ENCODE measurements at regions not wholly inside any gene's neighbourhood (a gene's known extent, or its start where the extent isn't known, plus 50 kb on each side); places are given as distances from the start of the nearest gene placed in this dataset.
"Not testable (repeated sequence)": the region's sequence is repeated elsewhere in the genome, so short reads cannot be mapped to it uniquely, and the experiment has no call there.

DNA sequence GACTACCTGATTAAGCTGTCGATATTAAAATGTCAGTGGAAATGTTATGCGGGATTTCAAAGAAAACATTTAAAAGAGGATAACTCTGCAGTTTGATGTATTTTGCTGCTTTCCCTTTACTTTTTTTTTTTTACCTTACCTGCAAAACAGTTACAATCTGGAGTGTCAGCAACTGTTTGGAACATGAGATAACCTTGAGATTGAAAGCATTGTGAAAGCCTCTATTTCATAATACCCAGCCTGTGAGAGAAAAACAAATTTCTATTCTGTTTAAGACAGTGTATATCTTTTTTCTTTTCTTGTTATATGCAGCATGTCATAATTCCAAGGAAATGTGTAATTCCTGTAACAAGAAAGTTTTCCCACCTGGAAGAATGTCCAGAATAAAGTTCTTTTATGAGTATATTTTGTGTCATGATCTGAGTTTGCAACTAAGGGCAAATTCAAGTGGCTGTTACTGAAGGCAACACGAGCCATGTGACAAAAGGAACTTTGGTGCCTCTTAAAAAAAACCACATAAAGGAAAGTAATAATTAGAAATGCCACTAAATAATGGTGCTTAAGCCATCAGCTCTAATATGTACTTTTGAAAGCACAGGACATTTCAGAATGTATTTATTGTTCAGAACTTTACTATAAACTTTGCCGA is 297.0 kb upstream of the DSEL start:
- DNase-seq: no peak

DNA sequence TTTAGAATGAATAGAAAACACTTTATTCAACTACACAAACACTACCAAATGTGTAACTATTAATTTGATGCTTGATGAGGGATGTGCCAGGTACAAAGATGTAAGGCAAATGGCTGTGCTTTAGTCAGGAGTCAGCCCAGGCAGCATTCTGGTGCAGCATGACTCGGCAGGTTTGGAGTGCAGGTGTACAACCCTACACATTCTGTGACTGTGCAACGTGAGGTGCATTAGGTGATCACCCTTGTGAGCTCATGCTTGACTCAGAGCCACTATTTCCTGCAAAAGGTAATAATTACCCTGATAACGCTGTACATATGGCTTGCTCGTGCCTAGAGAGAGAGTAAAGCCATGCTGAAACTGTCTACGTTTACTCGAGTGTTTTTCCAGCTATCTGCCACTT is 288.7 kb upstream of the DSEL start:
- DNase-seq: no peak

GRCh38 chr18:67794521-67794920 is 278.0 kb upstream of the DSEL start:
- no peak for DNase-seq

- no peak for DNase-seq
Observed at GRCh38 chr18:67790527-67790926, 274.0 kb upstream of the DSEL start.

- no peak for DNase-seq
Observed at GRCh38 chr18:67789165-67789545, 272.6 kb upstream of the DSEL start.

DNA sequence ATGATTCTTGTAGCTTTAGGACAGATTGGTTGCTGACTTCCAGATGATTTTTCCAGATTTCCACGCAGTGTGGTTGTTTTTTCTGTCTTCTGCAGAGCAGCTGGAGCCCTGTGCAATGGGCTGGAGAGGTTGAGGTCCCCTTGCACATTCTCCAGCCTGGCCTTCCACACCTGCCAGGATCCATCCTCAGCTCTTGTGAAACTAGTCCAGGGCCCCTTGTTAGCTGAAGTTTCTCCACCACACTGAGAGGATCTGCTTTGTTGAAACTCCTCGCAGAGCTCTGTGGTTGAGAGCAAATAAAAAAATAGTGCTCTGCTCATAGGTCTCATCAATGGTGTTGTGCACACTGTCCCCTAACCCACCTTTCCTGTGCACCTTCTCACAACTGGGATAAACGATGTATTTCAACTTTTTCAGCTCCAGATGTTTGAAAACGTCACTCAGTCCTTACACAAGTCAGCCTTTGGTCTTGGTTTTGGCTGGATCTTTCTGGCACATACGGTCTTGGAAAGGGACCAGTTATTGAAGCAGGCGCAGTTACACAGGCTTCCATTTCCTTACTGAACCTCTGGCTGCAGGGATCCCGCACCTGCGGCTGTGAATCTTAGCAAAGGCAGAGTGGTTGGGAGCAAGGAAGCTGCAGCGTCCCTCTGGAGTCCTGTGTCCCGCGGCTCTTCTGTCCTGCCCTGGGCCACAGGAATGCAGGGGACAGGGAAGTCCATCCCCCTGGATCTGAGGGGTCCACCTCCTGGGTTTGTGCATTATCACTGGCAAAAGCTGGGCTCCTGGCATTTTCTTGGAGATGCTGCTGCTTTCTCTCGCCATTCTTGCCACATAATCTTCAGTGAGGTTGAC is 272.0 kb upstream of the DSEL start:
- DNase-seq: no peak

DNA sequence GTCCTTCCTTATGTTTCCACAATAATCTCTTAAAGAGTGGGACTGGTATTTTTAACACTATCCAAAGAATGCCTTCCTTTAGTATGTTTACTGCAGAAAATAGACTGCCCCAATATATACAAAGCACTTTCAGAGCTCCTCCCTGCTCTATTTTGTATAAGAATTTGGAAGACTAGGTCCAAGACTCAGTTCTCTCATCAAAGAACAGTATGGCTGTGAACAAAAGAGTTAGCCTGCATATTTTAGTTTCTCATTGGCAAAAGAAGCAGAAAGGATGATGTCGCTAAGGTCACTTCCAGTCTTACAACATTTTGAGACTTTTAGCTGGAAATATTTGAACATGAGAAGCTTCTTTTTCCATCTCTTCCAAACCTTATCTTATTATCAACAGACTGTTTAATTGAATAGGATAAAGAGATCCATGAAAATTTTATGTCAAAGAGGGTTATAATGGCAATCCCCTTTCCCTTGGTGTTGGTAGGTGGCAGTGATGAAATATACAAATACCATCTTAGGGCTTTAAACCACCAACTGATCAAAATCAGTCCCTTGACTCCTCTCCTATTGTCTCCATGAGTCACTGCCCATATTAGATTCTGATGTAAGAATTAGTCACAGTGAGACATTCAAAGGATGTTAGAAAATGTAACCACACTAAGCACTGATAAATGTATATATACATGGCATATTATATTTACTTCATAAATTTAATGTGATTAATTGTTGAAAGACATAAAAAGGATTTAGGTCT is 266.9 kb upstream of the DSEL start:
- DNase-seq: no peak

DNA sequence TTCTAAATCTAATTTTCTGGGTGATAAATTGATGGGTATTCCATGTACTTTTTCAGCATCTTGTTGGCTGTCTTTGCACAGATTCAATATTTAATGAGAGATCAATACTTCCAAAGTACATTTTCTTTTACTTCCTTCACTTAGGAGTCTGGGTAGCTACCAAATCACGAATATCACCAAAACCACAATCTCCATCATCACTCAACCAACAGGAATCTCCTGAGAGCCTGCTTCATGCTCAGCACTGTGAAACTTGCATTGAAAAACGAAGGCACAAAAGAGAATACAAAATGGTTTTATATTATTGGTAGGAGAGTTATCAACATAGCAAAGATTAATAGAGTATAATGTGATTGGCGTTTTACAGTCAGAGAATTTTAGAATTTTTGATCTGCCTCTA is 261.5 kb upstream of the DSEL start:
- no peak for DNase-seq

DNA sequence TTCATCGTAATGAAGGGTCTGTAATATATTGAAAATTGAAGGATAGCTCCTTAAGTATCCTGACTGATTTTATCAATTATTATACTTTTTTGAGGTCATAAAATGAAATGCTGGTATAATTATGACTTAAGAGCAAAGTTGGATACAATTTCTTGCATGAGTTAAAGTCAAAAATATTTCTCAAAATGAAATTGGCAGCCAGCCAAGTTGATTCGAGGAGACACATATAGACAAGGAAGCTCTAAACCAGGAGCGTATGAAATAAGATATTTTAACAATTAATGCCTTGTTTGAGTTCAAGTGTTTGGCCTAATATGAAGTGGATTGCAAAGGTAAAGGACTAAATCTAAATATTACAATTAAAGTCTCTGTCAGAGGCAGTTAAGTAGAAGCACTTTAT is 260.4 kb upstream of the DSEL start:
- DNase-seq: no peak

DNA sequence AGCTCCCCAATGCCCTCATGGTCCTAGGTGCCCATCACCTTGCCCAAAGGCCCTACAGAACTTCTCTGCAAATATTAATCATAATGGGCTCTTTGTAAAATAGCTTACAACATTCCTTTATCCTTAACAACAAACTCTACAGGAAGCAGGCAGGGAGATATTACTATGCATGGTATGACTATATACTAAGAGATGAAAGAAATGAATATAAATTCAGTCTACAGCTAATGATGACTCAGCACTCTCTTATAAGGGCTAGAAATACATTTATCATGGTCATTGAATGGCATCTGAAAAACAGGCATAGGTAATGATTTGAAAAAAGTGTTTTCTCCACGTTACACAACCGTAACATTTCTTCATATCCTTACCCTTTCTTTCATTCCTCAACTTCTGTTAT is 254.8 kb upstream of the DSEL start:
- no peak for DNase-seq

DNA sequence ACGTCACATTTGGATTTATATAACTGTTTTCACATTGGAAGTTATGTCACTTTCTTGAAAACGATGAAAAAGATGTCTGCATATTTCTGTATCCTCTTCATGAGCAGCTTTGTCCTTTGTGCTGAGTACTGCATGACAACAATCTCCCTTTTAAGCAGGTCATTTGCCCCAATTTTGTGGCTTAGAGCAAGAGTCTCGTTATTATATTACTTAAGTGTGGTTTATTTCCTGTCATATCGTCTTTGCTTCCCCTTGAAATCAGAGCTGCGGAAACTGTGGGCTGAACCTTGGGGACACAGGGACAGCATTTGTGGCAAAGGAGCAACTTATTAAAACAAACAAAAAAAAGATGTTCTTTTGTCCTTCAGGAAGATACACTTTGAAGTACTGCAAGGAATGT is 254.0 kb upstream of the DSEL start:
- DNase-seq: no peak

GRCh38 chr18:67766930-67767329 is 250.4 kb upstream of the DSEL start:
- DNase-seq: no peak

DNA sequence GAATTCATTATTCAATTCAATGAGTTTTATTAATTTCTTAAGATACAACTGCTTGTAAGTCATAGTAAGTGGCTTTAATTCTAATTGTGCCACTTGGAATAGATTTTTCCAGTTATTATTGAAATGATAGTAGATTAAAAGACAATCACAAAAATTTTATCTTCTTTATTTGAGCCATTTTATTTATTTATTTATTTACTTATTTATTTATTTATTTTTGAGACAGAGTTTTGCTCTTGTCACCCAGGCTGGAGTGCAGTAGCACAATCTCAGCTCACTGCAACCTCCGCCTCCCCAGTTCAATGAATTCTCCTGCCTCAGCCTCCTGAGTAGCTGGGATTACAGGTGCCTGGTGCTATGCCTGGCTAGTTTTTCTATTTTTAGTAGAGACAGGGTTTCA is 235.7 kb upstream of the DSEL start:
- DNase-seq: not testable (repeated sequence)

DNA sequence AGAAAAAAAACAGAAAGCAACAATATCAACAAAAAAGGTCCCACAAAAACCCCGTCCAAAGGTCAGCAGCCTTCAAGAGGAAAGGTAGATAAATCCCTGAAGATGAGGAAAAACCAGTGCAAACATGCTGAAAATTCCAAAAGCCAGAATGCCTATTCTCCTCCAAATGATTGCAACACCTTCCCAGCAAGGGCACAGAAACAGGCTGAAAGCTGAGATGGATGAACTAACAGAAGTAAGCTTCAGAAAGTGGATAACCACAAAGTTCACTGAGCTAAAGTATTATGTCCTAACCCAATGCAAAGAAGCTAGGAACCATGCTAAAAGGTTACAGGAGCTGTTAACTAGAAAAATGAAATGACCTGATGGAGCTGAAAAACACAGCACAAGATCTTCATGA is 226.4 kb upstream of the DSEL start:
- DNase-seq: no peak

DNA sequence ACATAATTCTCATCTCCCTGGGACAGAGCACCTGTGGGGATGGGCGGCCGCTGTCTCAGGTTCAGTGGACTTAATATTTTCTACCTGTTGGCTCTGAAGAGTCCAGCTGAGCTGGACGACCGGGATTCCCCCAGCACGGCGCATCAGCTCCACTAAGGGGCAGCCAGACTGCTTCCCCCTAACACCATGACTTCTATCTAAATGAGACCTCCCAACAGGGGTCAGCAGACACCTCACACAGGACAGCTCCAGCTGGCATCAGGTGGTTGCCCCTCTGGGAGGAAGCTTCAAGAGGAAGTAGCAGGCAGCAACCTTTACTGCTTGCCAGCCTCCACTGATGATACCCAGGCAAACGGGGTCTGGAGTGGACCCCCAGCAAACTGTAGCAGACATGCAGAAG is 226.0 kb upstream of the DSEL start:
- no peak for DNase-seq

- no peak for DNase-seq
Observed at GRCh38 chr18:67735506-67735905, 219.0 kb upstream of the DSEL start.

GRCh38 chr18:67733088-67733487 is 216.6 kb upstream of the DSEL start:
- no peak for DNase-seq

- DNase-seq: no peak
Observed at GRCh38 chr18:67731851-67732250, 215.3 kb upstream of the DSEL start.

DNA sequence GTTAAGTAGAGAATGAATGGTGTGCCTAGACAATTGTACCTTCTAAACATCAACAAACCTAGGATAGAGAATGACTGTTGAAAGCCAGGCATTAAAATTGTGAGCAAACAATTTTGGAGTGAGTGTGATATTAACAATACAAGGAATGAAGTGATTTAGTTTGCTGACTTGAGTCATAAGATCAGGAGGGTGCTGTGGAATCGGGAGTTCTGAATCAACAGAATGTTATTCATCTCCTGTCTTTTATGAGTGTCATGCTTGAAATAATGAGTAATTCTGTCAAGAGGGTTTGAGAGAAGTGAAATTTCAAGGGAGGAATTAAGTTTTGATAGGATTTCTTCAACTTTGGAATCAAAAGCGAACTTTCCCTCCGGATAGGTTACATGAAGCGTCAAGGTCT is 214.4 kb upstream of the DSEL start:
- no peak for DNase-seq

GRCh38 chr18:67728364-67728763 is 211.8 kb upstream of the DSEL start:
- no peak for DNase-seq

GRCh38 chr18:67726882-67727281 is 210.4 kb upstream of the DSEL start:
- DNase-seq: no peak

DNA sequence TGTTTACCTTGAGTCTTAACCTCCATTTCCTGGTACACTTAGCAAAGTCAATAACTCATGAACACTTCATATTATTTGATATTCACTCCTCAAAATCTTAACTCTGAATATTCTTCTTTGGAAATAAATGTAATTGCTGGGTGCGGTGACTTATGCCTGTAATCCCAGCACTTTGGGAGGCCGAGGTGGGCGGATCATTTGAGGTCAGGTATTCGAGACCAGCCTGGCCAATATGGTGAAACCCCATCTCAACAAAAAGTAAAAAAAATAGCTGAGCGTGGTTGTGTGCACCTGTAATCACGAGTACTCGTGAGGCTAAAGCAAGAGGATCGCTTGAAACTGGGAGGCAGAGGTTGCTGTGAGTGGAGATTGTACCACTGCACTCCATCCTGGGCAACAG is 201.3 kb upstream of the DSEL start:
- DNase-seq: no peak

GRCh38 chr18:67715567-67715966 is 199.0 kb upstream of the DSEL start:
- DNase-seq: no peak

GRCh38 chr18:67710639-67711038 is 194.1 kb upstream of the DSEL start:
- no peak for DNase-seq
